IPS-NIHi11 (cell line): ENCODE measurements at regions not wholly inside any gene's neighbourhood (a gene's known extent, or its start where the extent isn't known, plus 50 kb on each side); places are given as distances from the start of the nearest gene placed in this dataset.
A peak's percentile ranks its signal among the peaks of the same experiment; 100 is the strongest.

ENCODE experiments used
- DNase-seq: peaks from one replicate; pipeline ENCODE4 v3.0.0; 2012; ENCODE audit warnings: mixed read lengths, low spot score

DNA sequence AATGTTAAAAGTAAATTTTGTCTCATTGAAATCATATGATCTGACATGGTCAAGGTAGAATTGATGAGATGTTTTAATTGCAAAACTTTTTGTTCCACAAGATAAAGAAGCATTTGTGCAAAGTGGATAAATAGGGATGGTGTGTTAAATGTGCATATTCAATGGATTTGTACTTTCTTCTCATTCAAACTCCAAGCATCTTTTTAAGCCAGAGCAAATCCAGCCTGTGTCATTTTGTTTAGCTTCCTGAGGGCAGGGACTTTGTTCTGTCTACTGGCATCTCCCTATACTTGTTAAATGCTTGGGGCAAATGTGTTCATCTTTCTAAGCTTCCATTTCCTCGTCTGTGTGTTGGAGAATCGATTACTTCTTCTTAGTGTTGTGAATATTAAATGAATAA, 200.3 kb downstream of the SLIT2 start:
- DNase-seq = no peak

DNA sequence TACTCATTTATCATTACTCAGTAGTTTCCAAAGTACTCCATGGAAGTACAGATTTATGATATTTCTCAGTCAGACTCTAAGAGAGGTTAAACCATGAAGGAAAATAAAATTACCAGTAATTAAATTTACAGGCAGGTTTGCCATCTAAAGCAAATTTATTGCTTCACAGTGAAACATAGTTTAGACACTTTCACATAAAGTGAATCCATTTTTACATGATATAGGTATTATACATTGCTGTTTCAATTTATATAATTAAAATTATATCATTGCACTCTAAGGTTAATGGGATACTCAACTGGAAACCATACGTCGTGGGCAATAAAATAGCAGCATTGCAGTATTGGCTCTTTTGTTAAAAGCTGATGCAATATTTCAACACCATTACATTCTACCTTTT, 202.8 kb downstream of the SLIT2 start:
- DNase-seq = no peak

DNA sequence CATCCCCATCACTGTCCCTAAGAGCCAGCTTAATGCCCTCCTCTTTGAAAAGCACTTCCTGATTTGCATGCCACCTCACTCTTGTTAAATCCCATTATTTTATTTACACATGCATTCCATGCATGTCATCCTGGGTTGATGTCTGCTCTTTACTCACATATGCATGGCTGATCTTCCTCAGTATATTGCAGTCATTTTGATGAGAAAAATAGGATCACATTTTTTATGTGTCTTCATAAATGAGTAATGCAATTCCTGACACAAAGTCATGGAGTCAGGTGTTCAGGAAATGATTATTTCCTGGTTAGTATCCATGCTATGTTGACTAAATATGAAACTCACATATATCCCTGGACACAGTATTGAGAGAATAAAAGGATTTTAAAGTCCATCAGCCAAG, 204.7 kb downstream of the SLIT2 start:
- DNase-seq = no peak

DNA sequence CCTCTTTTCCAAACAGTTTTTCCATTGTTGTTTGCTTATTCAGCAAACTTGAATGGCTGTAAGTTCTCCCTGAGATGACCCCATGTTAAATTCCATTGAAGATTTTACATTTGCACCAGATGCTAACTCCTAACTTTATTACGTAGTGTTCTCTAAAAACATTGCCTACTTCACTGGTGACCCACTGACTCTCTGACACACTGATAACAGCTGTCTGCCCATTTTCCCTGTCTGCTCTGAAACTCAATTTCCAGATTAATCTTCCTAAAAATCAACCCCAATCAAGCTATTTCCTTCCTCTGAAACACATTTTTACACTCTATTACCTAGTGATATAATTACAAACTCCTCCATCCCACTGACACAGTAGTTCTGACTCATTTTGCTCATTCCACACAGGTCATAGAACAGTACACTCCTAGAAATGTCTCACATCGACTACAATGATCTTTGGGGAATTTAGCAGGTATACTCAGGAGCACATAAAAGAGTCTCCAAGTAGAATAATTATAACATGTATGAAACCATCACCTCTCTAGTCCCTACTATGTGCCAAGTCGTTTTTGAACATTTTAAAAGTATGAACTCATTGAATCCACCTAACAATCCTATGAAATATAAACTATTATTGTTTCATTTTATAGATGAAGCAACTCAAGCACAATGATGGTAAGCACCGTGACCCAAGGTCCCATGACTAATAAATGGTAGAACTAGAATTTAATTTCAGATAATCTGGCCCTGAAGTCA, 210.9 kb downstream of the SLIT2 start:
- DNase-seq = no peak

DNA sequence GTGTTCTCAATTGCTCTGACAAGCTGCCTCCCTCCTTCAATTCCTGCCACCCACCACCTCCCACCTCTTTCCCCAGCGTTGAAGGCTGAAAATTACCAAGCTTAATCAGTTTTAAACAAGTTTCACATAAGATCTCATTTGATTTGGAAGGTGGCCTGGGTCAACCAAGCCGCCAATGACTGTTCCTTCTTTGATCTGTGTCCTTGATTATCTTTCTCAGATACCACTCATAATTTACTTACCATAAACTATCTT, 211.4 kb downstream of the SLIT2 start:
- DNase-seq = no peak

GRCh38 chr4:20464381-20464780, 212.7 kb downstream of the SLIT2 start:
- DNase-seq = no peak

GRCh38 chr4:20474119-20474518, 222.4 kb downstream of the SLIT2 start:
- DNase-seq = no peak

- no peak for DNase-seq
These were observed 221.8 kb upstream of the PACRGL start for GRCh38 chr4:20478412-20478811.

DNA sequence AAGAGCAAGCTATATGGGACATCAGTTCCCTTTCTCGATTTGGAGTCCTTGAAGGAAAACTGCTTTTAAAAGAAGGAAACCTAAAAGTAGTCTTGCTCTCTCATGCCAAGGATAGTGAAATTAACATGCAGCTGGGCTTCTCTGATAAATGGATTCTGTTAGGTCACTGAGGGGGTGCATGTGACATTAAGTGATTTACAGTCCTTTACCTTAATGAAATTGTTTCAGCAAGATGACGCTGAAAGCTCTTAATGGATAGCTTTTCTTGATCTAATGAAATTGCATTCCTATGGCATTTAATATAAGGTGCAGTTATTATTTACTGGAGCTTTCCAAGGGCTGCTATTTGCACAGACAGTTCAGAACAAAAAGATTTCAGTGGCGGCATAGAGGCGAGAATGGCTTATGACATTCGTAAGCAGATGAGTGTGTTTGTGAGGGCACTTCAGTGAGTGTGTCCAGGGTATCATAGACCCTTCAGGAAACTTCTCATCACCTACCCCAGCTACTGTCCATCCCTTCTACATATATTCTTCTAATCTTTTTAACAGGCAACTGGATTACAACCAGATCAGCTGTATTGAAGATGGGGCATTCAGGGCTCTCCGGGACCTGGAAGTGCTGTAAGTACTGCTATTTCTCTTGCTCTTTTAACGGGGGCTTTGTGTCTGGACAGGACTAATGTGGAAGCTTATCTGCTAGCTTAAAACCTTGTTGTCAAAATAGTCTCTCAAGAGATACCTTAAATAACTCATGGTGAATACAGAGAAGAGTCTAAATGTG, 219.9 kb upstream of the PACRGL start:
- DNase-seq = no peak

GRCh38 chr4:20483416-20483815, 216.8 kb upstream of the PACRGL start:
- no peak for DNase-seq

GRCh38 chr4:20486433-20486832, 213.8 kb upstream of the PACRGL start:
- no peak for DNase-seq

GRCh38 chr4:20487446-20487845, 212.8 kb upstream of the PACRGL start:
- DNase-seq = no peak

DNA sequence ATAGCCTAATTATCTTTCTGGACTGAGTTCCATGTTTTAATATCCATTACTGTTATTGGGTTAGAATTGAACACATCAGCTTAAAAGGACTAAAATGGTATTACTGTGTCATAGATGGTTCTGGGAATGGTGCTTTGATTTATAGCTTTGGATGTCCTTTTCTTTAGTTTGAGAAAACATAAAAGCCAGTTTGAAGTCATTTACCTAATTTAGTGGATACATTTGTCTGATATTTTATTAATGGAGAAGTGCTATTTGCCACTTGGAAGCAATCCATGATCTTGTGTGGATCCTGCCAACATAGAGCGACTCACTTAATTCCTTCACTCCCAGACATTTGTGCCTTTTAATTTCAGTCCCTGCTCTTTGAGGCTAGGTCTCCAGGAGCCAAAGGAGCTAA, 212.4 kb upstream of the PACRGL start:
- DNase-seq = no peak

- DNase-seq = no peak
These were observed 209.5 kb upstream of the PACRGL start for GRCh38 chr4:20490734-20491133.

- DNase-seq = no peak
These were observed 206.4 kb upstream of the PACRGL start for GRCh38 chr4:20493761-20494353.

DNA sequence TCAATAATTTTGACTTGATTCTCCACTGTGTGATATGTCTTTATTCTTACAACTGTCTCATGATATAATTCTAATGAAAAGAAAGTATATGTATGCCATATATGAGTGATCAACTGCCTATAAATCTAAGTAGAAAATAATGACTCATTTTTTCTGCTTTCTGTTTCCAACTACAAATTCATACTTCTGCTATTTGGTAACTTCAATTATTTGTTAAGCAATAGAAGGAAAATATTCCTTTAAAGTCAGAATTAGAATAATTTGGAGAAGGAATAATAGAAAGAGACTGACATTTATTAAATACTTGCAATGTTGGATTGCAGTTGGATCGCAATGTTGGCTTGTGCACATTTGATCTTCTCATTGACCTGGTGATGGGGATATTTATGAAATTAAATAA, 204.2 kb upstream of the PACRGL start:
- no peak for DNase-seq

GRCh38 chr4:20504146-20504545, 196.1 kb upstream of the PACRGL start:
- no peak for DNase-seq

GRCh38 chr4:20505927-20506326, 194.3 kb upstream of the PACRGL start:
- DNase-seq = no peak

DNA sequence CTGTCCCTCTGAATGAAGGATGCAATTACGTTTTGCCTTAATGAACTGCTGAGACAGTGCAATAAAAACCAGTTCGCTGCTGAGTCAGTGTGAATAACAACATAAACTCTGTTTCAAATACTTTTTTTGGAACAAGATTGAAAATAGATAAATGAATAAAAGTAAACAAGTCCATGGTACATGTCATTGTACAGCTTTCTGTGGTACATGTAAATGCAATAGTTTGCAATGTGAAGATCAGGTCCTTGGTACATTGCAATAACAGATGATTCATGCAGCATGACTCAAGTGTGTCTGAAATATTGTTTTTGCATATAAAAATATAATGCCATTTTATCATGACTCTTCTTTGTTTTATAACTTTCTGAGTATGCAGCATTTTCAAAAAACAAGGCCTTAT, 193.4 kb upstream of the PACRGL start:
- DNase-seq = no peak

GRCh38 chr4:20509315-20509714, 190.9 kb upstream of the PACRGL start:
- DNase-seq = no peak

- DNase-seq = no peak
These were observed 188.0 kb upstream of the PACRGL start for GRCh38 chr4:20512033-20512792.

DNA sequence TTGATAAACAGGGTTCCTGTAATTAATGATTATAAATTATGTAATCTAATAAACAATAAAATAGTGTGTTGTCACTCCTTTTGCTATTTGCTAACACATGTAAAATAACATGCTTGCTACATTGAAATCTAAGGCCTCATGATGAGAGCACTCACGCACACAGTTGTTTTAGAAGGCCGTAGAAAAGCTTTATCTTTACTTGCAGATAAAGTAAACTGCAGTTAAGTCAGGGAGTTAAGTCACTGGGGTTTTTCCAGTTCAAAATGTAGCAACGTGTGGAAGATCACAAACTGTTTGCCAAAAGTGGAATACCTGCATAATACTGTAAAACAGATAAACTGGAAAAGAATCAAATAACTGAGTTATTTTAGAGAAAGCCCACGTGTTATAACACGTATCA, 187.3 kb upstream of the PACRGL start:
- DNase-seq = no peak

DNA sequence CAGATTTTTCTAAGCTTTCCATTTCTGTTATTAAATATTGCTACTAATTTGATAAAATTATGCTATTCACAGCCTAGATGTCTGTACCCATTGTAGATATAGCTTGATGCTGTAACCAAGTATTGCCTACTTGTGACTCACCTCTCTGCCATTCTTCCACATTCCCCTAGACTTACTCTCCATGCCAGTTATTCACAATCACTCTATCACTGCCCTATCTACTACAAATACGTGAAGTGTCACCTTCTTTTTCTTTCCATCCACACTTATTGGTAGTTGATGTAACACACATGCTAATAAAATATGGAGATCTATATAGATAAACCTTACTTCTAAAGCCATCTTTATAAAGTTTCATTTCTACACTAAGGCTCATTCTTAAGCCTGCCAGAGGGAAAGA, 179.4 kb upstream of the PACRGL start:
- peak; percentile 8 for DNase-seq
